HepG2 (cell line): ENCODE measurements at regions not wholly inside any gene's neighbourhood (a gene's known extent, or its start where the extent isn't known, plus 50 kb on each side); places are given as distances from the start of the nearest gene placed in this dataset.

Experiments
- AGO2 ChIP-seq: fragments of 200-400 bp; formaldehyde crosslinking; optimal IDR thresholded peaks from 2 replicates; pipeline ENCODE3; 2017; ENCODE audit warnings: mild to moderate bottlenecking, low read depth, low read length, moderate library complexity
- ASH2L ChIP-seq: fragments of 300-600, 200-600 bp; sonication (generic); IDR thresholded peaks from 2 replicates; pipeline ENCODE4 v1.7.0; 2017; ENCODE audit warnings: low read depth, mild to moderate bottlenecking, moderate library complexity, mixed read lengths, low read length; ENCODE audit not compliant: insufficient read length
- CTCF ChIP-seq: sonication (generic); formaldehyde crosslinking; IDR thresholded peaks from 2 replicates; pipeline ENCODE4 v1.5.0; 2020; ENCODE audit warnings: mild to moderate bottlenecking, missing genetic modification reagents, moderate library complexity
- ELK4 ChIP-seq: sonication (generic); formaldehyde crosslinking; IDR thresholded peaks from 2 replicates; pipeline ENCODE4 v1.9.0; 2021; ENCODE audit warnings: missing genetic modification reagents, borderline replicate concordance
- SIN3A ChIP-seq: IDR thresholded peaks from 2 replicates; pipeline ENCODE4 v1.6.1; 2011; ENCODE audit warnings: low read depth, mild to moderate bottlenecking, control low read depth, low read length, borderline replicate concordance

GRCh38 chr3:70658513-70659310 is 346.3 kb upstream of the MDFIC2 start:
- TF ChIP-seq SIN3A (no peak), AGO2 (no peak), ASH2L (no peak), CTCF (CRISPR knock-in tag) (no peak), ELK4 (no peak)
